ENCODE measurements at regions not wholly inside any gene's neighbourhood (a gene's known extent, or its start where the extent isn't known, plus 50 kb on each side); places are given as distances from the start of the nearest gene placed in this dataset.

DNA sequence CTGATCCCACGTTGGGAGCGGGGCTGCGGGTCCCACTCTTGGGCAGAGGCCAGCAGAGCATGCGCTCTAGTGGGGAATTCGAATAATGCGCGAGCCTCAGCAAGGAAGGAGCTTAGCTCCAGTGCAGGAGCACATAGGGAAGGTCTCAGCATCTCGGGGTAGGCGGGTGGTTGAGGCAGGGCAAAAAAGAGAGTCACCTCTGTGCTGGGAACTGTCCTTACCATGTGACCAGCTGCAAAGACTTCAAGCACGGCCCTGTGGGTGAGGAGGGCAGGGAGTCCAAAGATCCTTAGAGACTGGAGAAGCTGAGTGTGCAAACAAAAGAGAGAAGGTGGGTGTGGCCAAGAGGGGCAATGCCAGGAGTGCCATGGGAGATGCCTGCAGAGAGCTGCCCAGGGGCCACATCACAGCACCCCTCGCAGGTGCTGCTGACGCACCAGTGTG, 79.2 kb upstream of the CD93 start:
- ChIA-PET CTCF (no interaction called here), POLR2A (no interaction called here)
- no peaks in the 10 kb centered on the region for H3K9me3 Mint-ChIP-seq (ENCODE audit: insufficient read depth)
- H3K27me3 Mint-ChIP-seq (ENCODE audit: low read depth), result no peaks in the 10 kb centered on the region
- H3K27ac Mint-ChIP-seq, result no peak overlapping the region
- peaks cover 6% of the 10 kb centered on the region for H3K4me1 Mint-ChIP-seq (ENCODE audit: low read depth)
- DNase-seq (no peak), ATAC-seq (no peak)
- H3K4me3 Mint-ChIP-seq, result no peak overlapping the region
- H3K36me3 Mint-ChIP-seq (ENCODE audit: low read depth), result no peaks in the 10 kb centered on the region

DNA sequence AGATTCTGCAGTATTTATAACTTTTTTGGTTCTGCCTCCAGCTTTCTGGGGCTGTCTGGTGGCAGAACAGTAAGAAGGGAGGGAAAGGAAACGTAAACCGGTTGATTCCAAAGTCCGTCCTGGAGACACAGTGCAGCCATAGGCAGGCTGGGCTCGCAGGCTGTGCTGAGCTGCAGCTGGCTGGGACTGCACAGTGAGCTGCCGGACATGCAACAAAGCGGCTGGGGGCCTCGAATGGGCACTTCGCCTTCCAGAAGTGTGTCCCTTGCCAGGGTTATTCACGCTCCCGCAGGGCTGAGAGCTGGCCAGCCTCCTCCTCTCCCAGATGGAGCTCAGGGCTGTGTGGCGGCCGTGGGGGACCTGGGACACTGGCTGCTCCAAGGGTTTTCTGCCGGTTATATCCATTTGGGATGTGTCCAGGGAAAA, 78.1 kb upstream of the CD93 start:
- no peaks in the 10 kb centered on the region for H3K9me3 Mint-ChIP-seq (ENCODE audit: insufficient read depth)
- POLR2A ChIA-PET, result no interaction called here
- H3K4me1 Mint-ChIP-seq (ENCODE audit: low read depth), result peaks cover 16% of the 10 kb centered on the region
- CTCF ChIA-PET, result no interaction called here
- DNase-seq (no peak), ATAC-seq (no peak)
- H3K27me3 Mint-ChIP-seq (ENCODE audit: low read depth), result peaks cover 3% of the 10 kb centered on the region
- H3K4me3 Mint-ChIP-seq, result no peak overlapping the region
- H3K36me3 Mint-ChIP-seq (ENCODE audit: low read depth), result no peaks in the 10 kb centered on the region
- no peak overlapping the region for H3K27ac Mint-ChIP-seq

DNA sequence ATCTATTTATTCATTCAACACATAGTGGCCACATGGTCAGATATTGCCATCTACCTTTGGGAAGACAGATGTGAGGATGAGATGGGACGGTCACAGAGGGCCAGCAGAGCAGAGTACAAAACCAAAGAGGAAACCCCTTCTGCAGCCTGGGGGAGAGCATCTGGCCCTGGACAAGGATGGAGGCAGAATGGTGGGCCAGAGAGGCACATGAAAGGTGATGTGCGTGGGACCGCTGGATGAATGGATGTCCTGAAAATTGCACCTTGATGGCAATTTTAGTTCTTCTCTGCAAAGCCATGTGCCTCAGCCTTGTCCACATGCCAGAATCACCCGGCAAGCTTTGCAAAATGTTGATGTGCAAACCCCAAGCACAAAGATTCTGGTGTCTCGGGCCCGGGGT, 77.4 kb upstream of the CD93 start:
- ATAC-seq (no peak), DNase-seq (no peak)
- Mint-ChIP-seq H3K27me3 (ENCODE audit: low read depth) (peaks cover 3% of the 10 kb centered on the region), H3K4me1 (ENCODE audit: low read depth) (peaks cover 18% of the 10 kb centered on the region), H3K4me3 (no peak overlapping the region), H3K36me3 (ENCODE audit: low read depth) (no peaks in the 10 kb centered on the region), H3K27ac (no peak overlapping the region), H3K9me3 (ENCODE audit: insufficient read depth) (no peaks in the 10 kb centered on the region)
- CTCF ChIA-PET, result no interaction called here
- POLR2A ChIA-PET, result no interaction called here

DNA sequence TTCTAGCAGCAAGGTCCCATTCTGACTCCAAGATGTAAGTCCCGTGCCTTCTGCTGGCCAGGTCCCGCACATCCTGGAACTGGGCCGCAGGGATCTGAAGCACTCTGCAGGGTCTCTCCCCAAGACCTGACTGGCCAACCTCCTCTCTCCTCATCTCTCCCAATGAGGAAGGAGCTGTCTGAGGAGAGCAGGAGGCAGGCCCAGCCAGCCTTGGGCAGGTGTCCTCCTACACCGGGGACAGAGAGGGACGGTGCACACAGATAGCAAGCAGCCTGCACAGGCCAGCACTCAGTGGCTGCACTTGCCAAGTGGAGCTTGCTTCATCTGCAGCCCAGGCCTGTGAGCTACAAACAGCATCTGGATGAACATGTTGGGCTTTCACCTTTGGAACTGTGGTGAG, 76.8 kb upstream of the CD93 start:
- Mint-ChIP-seq H3K4me1 (ENCODE audit: low read depth) (peaks cover 18% of the 10 kb centered on the region), H3K27ac (no peak overlapping the region), H3K27me3 (ENCODE audit: low read depth) (peaks cover 3% of the 10 kb centered on the region), H3K4me3 (no peak overlapping the region), H3K36me3 (ENCODE audit: low read depth) (no peaks in the 10 kb centered on the region), H3K9me3 (ENCODE audit: insufficient read depth) (no peaks in the 10 kb centered on the region)
- ChIA-PET POLR2A (no interaction called here), CTCF (no interaction called here)
- DNase-seq (no peak), ATAC-seq (no peak)

DNA sequence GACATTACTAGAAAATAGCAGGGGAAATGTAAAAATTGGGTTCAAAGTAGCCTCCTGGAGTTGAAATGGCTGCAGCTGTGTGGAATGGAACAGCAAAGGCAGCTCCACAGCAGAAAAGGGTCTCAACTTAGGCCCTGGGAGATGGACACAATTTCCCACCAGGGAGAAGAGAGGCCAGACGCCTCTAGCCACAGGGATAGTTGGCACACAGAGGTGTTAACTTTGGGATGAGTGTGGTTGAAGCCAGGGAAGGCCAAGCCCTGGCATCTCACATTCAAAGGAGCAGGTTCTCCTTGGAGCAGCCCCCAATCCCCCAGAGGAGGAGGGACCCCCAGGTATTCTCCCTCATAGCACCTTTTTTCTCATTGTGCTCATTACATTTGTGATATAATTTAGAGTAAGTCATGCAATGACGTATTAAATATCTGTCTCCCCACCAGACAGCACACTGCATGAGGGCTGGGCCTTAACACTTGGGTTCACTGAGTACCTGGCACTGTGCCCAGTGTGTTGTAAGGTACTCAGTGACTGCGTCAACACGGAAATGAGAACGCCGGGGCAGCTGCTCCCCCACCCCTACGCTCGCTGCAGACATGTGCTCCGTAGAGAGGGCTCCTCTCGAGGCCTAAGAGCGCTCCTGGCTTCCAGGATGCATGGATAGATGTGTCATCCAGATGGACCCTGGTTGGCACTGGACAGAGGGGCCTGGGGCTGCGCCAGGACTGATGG, 76.0 kb upstream of the CD93 start:
- H3K27me3 Mint-ChIP-seq (ENCODE audit: low read depth), result peaks cover 3% of the 10 kb centered on the region
- H3K36me3 Mint-ChIP-seq (ENCODE audit: low read depth), result no peaks in the 10 kb centered on the region
- no peak overlapping the region for H3K27ac Mint-ChIP-seq

DNA sequence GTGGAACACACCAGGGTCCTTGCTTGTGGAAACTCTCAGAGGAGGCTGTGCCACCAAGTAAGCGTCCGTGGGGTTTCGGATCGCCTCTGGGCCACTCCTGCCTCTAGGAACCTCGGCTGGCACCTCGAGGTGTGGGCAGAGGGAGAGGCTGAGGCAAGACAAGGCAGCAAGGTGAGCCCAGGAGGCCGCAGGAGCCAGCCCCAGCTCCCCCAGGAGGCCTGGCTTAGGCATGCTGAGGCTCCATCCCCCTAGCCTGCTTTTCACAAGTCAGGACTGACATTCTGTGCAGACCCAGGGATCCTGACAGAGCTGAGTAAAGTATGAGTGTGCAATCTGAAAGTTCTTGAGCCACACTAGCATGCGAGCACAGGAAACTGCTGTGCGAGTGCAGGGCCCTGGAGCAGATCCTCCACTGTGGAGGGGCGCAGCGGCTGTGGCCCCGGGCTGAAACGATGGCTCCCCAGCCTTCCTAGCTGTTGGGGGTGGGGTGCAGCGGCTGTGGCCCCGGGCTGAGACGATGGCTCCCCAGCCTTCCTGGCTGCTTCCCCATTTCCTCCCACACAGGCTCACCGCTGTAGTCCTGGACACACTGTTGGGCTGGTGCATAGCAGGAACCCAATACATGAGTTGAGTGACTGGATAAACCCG, 75.2 kb upstream of the CD93 start:
- Mint-ChIP-seq H3K4me1 (ENCODE audit: low read depth) (peaks cover 18% of the 10 kb centered on the region), H3K9me3 (ENCODE audit: insufficient read depth) (no peaks in the 10 kb centered on the region), H3K4me3 (no peak overlapping the region), H3K36me3 (ENCODE audit: low read depth) (no peaks in the 10 kb centered on the region), H3K27ac (no peak overlapping the region), H3K27me3 (ENCODE audit: low read depth) (peaks cover 3% of the 10 kb centered on the region)
- ATAC-seq (no peak), DNase-seq (no peak)
- ChIA-PET POLR2A (no interaction called here), CTCF (no interaction called here)

More for the DNA sequence above, 76.0 kb upstream of the CD93 start:
- no peak for ATAC-seq
- Mint-ChIP-seq H3K4me1 (ENCODE audit: low read depth) (peaks cover 18% of the 10 kb centered on the region), H3K4me3 (no peak overlapping the region), H3K9me3 (ENCODE audit: insufficient read depth) (no peaks in the 10 kb centered on the region)
- CTCF ChIA-PET, result no interaction called here
- POLR2A ChIA-PET, result no interaction called here
- DNase-seq, result no peak

DNA sequence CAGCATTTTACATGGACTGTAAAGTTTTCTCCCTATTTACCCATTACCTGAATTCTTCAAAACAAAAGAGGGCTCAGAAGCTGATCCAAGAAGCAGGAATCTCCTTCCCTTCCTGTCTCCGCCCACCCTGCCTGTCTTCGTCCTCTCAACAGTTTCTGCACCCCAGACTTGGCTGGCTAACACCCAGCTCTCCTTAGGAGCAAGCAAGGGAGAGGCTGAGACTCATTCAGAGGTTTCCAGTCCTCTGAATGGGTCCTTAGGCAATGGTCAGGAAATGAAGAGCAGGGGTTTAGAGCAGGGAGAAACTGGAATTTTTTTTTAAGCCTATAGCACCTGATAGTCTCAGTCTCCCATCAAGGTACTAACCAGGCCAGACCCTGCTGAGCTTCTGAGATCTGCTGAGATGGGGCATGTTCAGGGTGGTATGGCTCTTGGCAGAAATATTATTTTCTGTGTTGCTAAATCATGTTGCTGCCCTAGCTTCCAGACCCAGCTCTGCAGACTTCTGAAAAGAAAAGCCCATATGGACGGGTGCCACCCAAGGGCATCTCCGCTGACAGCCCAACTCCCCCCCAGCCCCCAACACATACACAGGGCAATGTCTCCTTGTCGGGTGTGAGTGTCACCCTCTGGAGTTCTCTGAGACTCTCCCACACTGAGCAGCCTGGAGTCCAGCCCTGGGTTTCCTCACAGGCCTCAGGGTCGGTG, 74.6 kb upstream of the CD93 start:
- no peak for DNase-seq
- CTCF ChIA-PET, result no interaction called here

DNA sequence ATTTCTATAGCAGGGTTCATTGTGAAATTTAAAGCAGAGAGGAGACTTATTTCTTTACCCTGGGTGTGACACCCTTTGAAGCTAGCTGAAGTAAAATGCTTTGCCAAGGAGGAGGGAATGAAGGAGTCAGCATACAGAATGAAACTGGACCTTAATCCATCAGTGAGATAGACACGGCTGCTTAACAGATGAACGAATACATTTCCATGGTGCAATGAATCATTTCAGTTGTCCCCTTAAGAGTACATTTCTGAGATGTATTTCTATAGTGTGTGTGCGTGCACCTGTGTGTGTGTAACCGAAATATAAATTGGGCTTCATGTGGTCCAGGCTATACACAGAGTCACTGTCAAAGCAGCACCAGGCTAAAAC, 73.8 kb upstream of the CD93 start:
- peaks cover 6% of the 10 kb centered on the region for H3K27me3 Mint-ChIP-seq (ENCODE audit: low read depth)
- H3K27ac Mint-ChIP-seq, result peak overlapping the region; percentile 14
- no peaks in the 10 kb centered on the region for H3K9me3 Mint-ChIP-seq (ENCODE audit: insufficient read depth)
- CTCF ChIA-PET, result interaction anchor here (2.3 kb wide), 1 partner anchor 17 kb away, joined by 11 read pairs; no protein-coding TSS in a partner anchor
- POLR2A ChIA-PET, result no interaction called here
- no peak for DNase-seq
- peaks cover 24% of the 10 kb centered on the region for H3K4me1 Mint-ChIP-seq (ENCODE audit: low read depth)
- H3K36me3 Mint-ChIP-seq (ENCODE audit: low read depth), result no peaks in the 10 kb centered on the region
- no peak for ATAC-seq
- H3K4me3 Mint-ChIP-seq, result no peak overlapping the region

More for the DNA sequence above, 74.6 kb upstream of the CD93 start:
- H3K27me3 Mint-ChIP-seq (ENCODE audit: low read depth), result peaks cover 3% of the 10 kb centered on the region
- no peak for ATAC-seq
- peaks cover 18% of the 10 kb centered on the region for H3K4me1 Mint-ChIP-seq (ENCODE audit: low read depth)
- H3K36me3 Mint-ChIP-seq (ENCODE audit: low read depth), result no peaks in the 10 kb centered on the region
- no peak overlapping the region for H3K4me3 Mint-ChIP-seq
- H3K9me3 Mint-ChIP-seq (ENCODE audit: insufficient read depth), result no peaks in the 10 kb centered on the region
- H3K27ac Mint-ChIP-seq, result no peak overlapping the region
- POLR2A ChIA-PET, result no interaction called here

DNA sequence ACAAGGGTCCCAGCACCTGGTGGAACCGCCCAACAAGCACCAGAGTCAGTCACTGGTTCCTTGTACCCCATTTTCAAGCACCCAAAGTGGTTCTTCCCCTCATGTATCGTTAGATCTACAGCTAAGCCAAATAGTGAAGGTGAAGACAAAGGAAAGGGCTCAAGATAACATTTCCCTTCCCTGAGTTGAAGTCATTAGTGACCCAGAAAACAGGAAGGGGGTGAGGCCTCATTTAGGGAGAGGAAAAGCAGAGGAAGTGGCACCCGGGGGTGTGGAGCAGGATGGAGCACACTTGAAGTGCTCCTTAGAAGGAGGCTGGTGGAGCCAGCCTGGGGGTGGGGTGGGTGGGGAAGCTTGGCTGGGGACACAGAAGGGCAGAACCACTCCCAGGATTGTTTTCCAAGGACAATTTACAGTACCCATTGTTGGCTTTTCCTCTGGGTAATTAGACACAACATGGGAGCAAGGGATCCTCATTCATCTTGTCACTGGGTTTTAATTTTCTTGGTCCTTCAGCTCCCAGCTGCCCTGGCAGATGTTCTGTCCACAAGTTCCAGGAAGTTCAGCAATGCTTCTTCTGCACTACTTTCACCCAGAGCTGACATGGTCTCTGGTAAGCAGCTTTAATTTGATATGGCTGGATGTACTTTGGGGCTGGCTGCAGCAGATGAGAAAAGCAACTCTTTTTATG, 73.3 kb upstream of the CD93 start:
- DNase-seq (no peak), ATAC-seq (no peak)
- H3K27me3 Mint-ChIP-seq (ENCODE audit: low read depth), result peaks cover 6% of the 10 kb centered on the region
- ChIA-PET POLR2A (interaction anchor here (0.5 kb wide), 1 partner anchor 73 kb away, joined by 3 read pairs; the partner anchor contains the start of gene CD93), CTCF (interaction anchor here (0.5 to 2.3 kb wide), 3 partner anchors 16 to 322 kb away, joined by 3 to 11 read pairs (median 3); no protein-coding TSS in a partner anchor)
- H3K4me3 Mint-ChIP-seq, result peak overlapping the region; percentile 5
- H3K9me3 Mint-ChIP-seq (ENCODE audit: insufficient read depth), result no peaks in the 10 kb centered on the region
- peaks cover 25% of the 10 kb centered on the region for H3K4me1 Mint-ChIP-seq (ENCODE audit: low read depth)
- no peaks in the 10 kb centered on the region for H3K36me3 Mint-ChIP-seq (ENCODE audit: low read depth)
- H3K27ac Mint-ChIP-seq, result peak overlapping the region; percentile 14

DNA sequence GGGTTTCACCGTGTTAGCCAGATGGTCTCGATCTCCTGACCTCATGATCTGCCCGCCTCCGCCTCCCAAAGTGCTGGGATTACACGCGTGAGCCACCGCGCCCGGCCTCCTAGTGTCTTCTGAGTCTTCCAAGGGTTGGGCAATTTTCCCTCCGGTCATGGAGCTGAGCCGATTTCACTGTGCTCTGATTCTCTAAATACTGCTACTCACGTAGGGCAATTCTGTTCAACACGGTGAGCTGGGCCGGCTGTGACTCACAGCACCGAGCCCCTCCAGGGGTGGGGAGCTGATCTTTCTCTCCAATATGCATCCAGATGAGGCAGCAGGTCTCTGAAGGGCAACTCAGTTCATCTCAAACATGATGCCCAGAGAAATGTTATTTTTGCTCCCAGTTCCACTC, 71.6 kb upstream of the CD93 start:
- ChIA-PET CTCF (interaction anchor here (1.0 to 2.3 kb wide), 4 partner anchors 8 to 44 kb away, joined by 3 to 11 read pairs (median 4); no protein-coding TSS in a partner anchor), POLR2A (interaction anchor here (0.7 kb wide), 1 partner anchor 16 kb away, joined by 3 read pairs; no protein-coding TSS in a partner anchor)
- no peak for DNase-seq
- no peaks in the 10 kb centered on the region for H3K36me3 Mint-ChIP-seq (ENCODE audit: low read depth)
- ATAC-seq, result no peak
- H3K27me3 Mint-ChIP-seq (ENCODE audit: low read depth), result peaks cover 6% of the 10 kb centered on the region
- H3K9me3 Mint-ChIP-seq (ENCODE audit: insufficient read depth), result no peaks in the 10 kb centered on the region
- no peak overlapping the region for H3K27ac Mint-ChIP-seq
- peaks cover 25% of the 10 kb centered on the region for H3K4me1 Mint-ChIP-seq (ENCODE audit: low read depth)
- no peak overlapping the region for H3K4me3 Mint-ChIP-seq

DNA sequence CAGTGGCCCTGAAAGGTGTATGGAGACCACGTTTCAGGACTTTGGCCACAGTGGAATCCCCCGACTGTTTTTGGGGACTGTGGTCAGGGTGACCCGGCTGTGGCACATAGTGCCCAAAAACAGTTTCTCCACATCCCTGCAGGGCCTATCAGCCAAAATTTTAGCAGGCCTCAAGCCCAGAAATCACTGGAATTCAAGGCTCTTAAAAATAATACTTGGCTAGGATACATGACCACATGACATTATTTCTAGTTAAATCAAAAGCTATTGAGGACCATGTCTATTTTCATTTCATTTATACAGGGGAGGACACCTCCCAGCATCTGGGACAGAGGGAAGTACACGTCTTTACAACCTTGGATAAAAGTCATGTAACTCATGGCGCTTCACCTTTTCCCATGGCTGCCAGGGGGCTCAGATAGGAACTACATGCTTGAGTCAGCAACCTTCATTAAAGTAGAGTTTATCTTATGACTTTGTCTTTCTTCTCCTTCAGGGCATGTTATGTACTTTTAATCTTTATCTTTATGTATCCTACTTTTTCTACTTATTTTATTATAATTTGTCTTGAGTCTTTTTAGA, 70.8 kb upstream of the CD93 start:
- H3K4me3 Mint-ChIP-seq, result no peak overlapping the region
- CTCF ChIA-PET, result no interaction called here
- H3K27ac Mint-ChIP-seq, result no peak overlapping the region
- ATAC-seq, result no peak
- H3K36me3 Mint-ChIP-seq (ENCODE audit: low read depth), result no peaks in the 10 kb centered on the region
- H3K27me3 Mint-ChIP-seq (ENCODE audit: low read depth), result peaks cover 6% of the 10 kb centered on the region
- no peak for DNase-seq
- H3K9me3 Mint-ChIP-seq (ENCODE audit: insufficient read depth), result no peaks in the 10 kb centered on the region
- POLR2A ChIA-PET, result interaction anchor here (0.7 kb wide), 1 partner anchor 17 kb away, joined by 3 read pairs; no protein-coding TSS in a partner anchor
- peaks cover 24% of the 10 kb centered on the region for H3K4me1 Mint-ChIP-seq (ENCODE audit: low read depth)

All from activated CD8-positive, alpha-beta T cell treated with anti-CD3 and anti-CD28 coated beads, Interleukin-2, amount 10 ng/mL, durations not matched to agents 7 days and 5 days (primary cell).